Retinal pigment epithelial cell (primary cell): ENCODE measurements at regions not wholly inside any gene's neighbourhood (a gene's known extent, or its start where the extent isn't known, plus 50 kb on each side); places are given as distances from the start of the nearest gene placed in this dataset.

Experiments used
- DNase-seq: peaks from one replicate; pipeline ENCODE4 v3.0.0-alpha.2; 2010; ENCODE audit warnings: low read depth
- H3K4me3 ChIP-seq: 2 replicates; pipeline ENCODE4 v1.5.1; 2011; ENCODE audit warnings: mild to moderate bottlenecking, low read length, control low read depth, moderate library complexity
- TF ChIP-seq, protein P1 (sequence below): conservative IDR thresholded peaks from 2 replicates; pipeline ENCODE4 v1.5.1; 2011; ENCODE audit warnings: low read depth, low read length, control low read depth, inconsistent platforms

DNA sequence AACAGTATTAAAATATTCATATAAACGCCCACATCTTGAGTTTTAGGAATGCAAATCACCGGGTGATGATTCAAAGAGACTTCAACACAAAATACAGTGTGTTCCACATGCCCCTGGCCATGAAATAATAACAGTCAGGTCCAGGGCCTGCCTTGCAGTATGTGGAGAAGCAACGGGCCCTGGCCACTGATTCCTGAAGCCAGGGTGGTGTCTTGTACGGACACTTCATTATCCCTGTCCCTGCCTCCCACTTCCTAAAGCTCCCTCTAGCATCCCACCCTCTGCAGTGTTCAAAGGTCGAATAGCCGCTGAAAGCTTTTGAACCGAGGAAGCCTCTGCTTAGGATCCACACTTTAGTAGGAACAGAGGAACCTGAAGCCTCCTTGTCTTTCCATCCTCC, 50.4 kb upstream of the PCSK6 start:
- H3K4me3 ChIP-seq: no peak overlapping the region
- no peak for DNase-seq
- TF ChIP-seq, protein P1, sequence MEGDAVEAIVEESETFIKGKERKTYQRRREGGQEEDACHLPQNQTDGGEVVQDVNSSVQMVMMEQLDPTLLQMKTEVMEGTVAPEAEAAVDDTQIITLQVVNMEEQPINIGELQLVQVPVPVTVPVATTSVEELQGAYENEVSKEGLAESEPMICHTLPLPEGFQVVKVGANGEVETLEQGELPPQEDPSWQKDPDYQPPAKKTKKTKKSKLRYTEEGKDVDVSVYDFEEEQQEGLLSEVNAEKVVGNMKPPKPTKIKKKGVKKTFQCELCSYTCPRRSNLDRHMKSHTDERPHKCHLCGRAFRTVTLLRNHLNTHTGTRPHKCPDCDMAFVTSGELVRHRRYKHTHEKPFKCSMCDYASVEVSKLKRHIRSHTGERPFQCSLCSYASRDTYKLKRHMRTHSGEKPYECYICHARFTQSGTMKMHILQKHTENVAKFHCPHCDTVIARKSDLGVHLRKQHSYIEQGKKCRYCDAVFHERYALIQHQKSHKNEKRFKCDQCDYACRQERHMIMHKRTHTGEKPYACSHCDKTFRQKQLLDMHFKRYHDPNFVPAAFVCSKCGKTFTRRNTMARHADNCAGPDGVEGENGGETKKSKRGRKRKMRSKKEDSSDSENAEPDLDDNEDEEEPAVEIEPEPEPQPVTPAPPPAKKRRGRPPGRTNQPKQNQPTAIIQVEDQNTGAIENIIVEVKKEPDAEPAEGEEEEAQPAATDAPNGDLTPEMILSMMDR: no peak

DNA sequence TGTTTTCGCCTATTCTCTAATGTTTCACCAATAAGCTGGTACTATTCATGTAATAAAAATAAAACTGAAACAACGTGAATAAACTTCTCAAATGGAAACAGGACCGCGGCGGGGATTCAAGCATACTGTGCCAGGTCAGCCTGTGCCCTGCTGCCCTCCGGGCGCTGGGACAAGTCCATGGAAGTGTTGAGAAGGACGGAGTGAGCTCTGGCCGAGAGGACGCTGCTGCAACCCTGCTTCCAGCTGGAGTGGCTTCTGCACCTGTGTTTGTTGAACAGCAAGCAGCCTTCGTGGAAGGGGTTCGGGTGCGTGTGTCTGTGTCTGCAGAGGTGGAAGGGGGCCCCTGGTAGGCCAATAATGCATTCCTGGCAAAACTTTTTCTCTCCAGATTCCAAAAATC, 50.0 kb upstream of the PCSK6 start:
- no peak overlapping the region for H3K4me3 ChIP-seq
- DNase-seq: no peak

More for the DNA sequence above, 50.0 kb upstream of the PCSK6 start:
- TF ChIP-seq, protein P1: no peak
